ENCODE measurements at regions not wholly inside any gene's neighbourhood (a gene's known extent, or its start where the extent isn't known, plus 50 kb on each side); places are given as distances from the start of the nearest gene placed in this dataset.

GRCh38 chr1:187091666-187092065, 262.9 kb downstream of the PLA2G4A start:
- Histone ChIP-seq H3K27me3 (no peaks in the 10 kb centered on the region), H3K27ac (no peak overlapping the region), H3K4me3 (no peak overlapping the region), H3K9me3 (no peaks in the 10 kb centered on the region), H3K36me3 (no peaks in the 10 kb centered on the region), H3K4me1 (no peaks in the 10 kb centered on the region)
- DNase-seq, result no peak
- TF ChIP-seq POLR2A (IDR thresholded peaks at IDR 0.05) (no peak), CTCF (IDR thresholded peaks at IDR 0.05) (no peak)
- intact Hi-C loops (cut with DNase I), result no loop called here

GRCh38 chr1:187092104-187092503, 263.4 kb downstream of the PLA2G4A start:
- no peak overlapping the region for H3K4me3 ChIP-seq
- H3K4me1 ChIP-seq, result no peaks in the 10 kb centered on the region
- DNase-seq, result no peak
- H3K36me3 ChIP-seq, result no peaks in the 10 kb centered on the region
- H3K27ac ChIP-seq, result no peak overlapping the region
- TF ChIP-seq CTCF (IDR thresholded peaks at IDR 0.05) (no peak), POLR2A (IDR thresholded peaks at IDR 0.05) (no peak)
- H3K27me3 ChIP-seq, result no peaks in the 10 kb centered on the region
- intact Hi-C loops (cut with DNase I), result no loop called here
- H3K9me3 ChIP-seq, result no peaks in the 10 kb centered on the region
- WGBS, 2 donors, result 80 to 82% methylated on average over 4 of the region's 4 CpGs

- Histone ChIP-seq H3K27ac (no peak overlapping the region), H3K27me3 (no peaks in the 10 kb centered on the region), H3K9me3 (no peaks in the 10 kb centered on the region), H3K4me1 (no peaks in the 10 kb centered on the region), H3K4me3 (no peak overlapping the region), H3K36me3 (no peaks in the 10 kb centered on the region)
- TF ChIP-seq POLR2A (IDR thresholded peaks at IDR 0.05), result no peak
- no peak for TF ChIP-seq CTCF (IDR thresholded peaks at IDR 0.05)
- intact Hi-C loops (cut with DNase I), result no loop called here
- WGBS, 2 donors, result 41 to 70% methylated on average over 2 of the region's 2 CpGs
- no peak for DNase-seq
Observed at GRCh38 chr1:187096689-187097088, 267.9 kb downstream of the PLA2G4A start.

- no peak for DNase-seq
- H3K27me3 ChIP-seq, result no peaks in the 10 kb centered on the region
- intact Hi-C loops (cut with DNase I), result no loop called here
- TF ChIP-seq POLR2A (IDR thresholded peaks at IDR 0.05) (no peak), CTCF (IDR thresholded peaks at IDR 0.05) (no peak)
- no peaks in the 10 kb centered on the region for H3K36me3 ChIP-seq
- no peak overlapping the region for H3K27ac ChIP-seq
- H3K4me3 ChIP-seq, result no peak overlapping the region
- H3K4me1 ChIP-seq, result no peaks in the 10 kb centered on the region
- no peaks in the 10 kb centered on the region for H3K9me3 ChIP-seq
Observed at GRCh38 chr1:187110351-187110750, 281.6 kb downstream of the PLA2G4A start.

GRCh38 chr1:187114792-187115191, 286.0 kb downstream of the PLA2G4A start:
- no peak overlapping the region for H3K4me3 ChIP-seq
- no peaks in the 10 kb centered on the region for H3K36me3 ChIP-seq
- no peaks in the 10 kb centered on the region for H3K9me3 ChIP-seq
- DNase-seq, result no peak
- intact Hi-C loops (cut with DNase I), result no loop called here
- H3K27ac ChIP-seq, result no peak overlapping the region
- no peaks in the 10 kb centered on the region for H3K4me1 ChIP-seq
- H3K27me3 ChIP-seq, result no peaks in the 10 kb centered on the region
- TF ChIP-seq CTCF (IDR thresholded peaks at IDR 0.05) (no peak), POLR2A (IDR thresholded peaks at IDR 0.05) (no peak)

Measured in esophagus squamous epithelium (tissue), 5 donors.